Endothelial cell (in vitro differentiated cells): ENCODE measurements at regions not wholly inside any gene's neighbourhood (a gene's known extent, or its start where the extent isn't known, plus 50 kb on each side); places are given as distances from the start of the nearest gene placed in this dataset.
"Not testable (repeated sequence)": the region's sequence is repeated elsewhere in the genome, so short reads cannot be mapped to it uniquely, and the experiment has no call there.

Experiments used
- DNase-seq: peaks from one replicate; pipeline ENCODE4 v3.0.0; 2021; ENCODE audit warnings: low spot score
- H3K27ac Mint-ChIP-seq: one replicate; pipeline ENCODE4 v1.8.0; 2021; ENCODE audit warnings: mixed read lengths, inconsistent platforms; ENCODE audit not compliant: unreplicated experiment
- H3K27me3 Mint-ChIP-seq: one replicate; pipeline ENCODE4 v1.8.0; 2021; ENCODE audit warnings: mild to moderate bottlenecking, moderate library complexity, mixed read lengths, inconsistent platforms; ENCODE audit not compliant: unreplicated experiment
- H3K36me3 Mint-ChIP-seq: one replicate; pipeline ENCODE4 v1.8.0; 2021; ENCODE audit warnings: mild to moderate bottlenecking, low read depth, mixed read lengths, inconsistent platforms; ENCODE audit not compliant: unreplicated experiment
- H3K4me1 Mint-ChIP-seq: one replicate; pipeline ENCODE4 v1.8.0; 2021; ENCODE audit warnings: mild to moderate bottlenecking, mixed read lengths, inconsistent platforms; ENCODE audit not compliant: unreplicated experiment
- H3K4me3 Mint-ChIP-seq: one replicate; pipeline ENCODE4 v1.8.0; 2021; ENCODE audit warnings: mild to moderate bottlenecking, mixed read lengths, inconsistent platforms; ENCODE audit not compliant: unreplicated experiment
- H3K9me3 Mint-ChIP-seq: one replicate; pipeline ENCODE4 v1.8.0; 2021; ENCODE audit warnings: mixed read lengths, inconsistent platforms; ENCODE audit not compliant: unreplicated experiment
- TF ChIP-seq, protein P1 (sequence below): fragments of 200-600 bp; sonication (generic); IDR thresholded peaks from one replicate; pipeline ENCODE4 v1.5.0; 2021; ENCODE audit warnings: antibody characterized with exemption; ENCODE audit not compliant: unreplicated experiment

DNA sequence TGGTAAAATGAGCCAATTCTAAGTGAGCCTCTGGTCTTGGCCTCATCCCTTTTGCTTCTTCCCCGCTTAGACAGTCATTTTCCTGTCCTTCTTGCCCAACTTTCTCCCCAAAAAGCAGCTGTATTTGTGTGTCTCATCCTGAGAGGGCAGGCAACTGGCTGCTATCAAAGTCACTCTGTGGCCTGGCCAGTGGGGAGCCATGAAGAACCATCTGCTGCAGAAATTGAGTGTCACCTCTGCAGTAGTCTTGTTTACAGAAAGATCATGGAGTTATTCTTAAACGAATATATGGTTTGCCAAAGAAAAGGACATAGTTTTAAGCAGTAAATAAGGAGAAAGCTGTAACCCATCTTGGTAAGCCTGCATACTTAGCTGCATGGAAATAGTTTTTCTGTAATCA lies 233.6 kb upstream of the ELAVL2 start:
- no peak for DNase-seq
- Mint-ChIP-seq H3K27ac (no peak overlapping the region), H3K4me3 (no peak overlapping the region), H3K36me3 (no peaks in the 10 kb centered on the region), H3K9me3 (no peaks in the 10 kb centered on the region), H3K4me1 (no peaks in the 10 kb centered on the region), H3K27me3 (no peaks in the 10 kb centered on the region)
- TF ChIP-seq, protein P1, sequence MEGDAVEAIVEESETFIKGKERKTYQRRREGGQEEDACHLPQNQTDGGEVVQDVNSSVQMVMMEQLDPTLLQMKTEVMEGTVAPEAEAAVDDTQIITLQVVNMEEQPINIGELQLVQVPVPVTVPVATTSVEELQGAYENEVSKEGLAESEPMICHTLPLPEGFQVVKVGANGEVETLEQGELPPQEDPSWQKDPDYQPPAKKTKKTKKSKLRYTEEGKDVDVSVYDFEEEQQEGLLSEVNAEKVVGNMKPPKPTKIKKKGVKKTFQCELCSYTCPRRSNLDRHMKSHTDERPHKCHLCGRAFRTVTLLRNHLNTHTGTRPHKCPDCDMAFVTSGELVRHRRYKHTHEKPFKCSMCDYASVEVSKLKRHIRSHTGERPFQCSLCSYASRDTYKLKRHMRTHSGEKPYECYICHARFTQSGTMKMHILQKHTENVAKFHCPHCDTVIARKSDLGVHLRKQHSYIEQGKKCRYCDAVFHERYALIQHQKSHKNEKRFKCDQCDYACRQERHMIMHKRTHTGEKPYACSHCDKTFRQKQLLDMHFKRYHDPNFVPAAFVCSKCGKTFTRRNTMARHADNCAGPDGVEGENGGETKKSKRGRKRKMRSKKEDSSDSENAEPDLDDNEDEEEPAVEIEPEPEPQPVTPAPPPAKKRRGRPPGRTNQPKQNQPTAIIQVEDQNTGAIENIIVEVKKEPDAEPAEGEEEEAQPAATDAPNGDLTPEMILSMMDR: no peak

- H3K4me3 Mint-ChIP-seq: no peak overlapping the region
- H3K27ac Mint-ChIP-seq: no peak overlapping the region
- H3K27me3 Mint-ChIP-seq: no peaks in the 10 kb centered on the region
- H3K9me3 Mint-ChIP-seq: no peaks in the 10 kb centered on the region
- H3K4me1 Mint-ChIP-seq: no peaks in the 10 kb centered on the region
- TF ChIP-seq, protein P1: no peak
- no peak for DNase-seq
- no peaks in the 10 kb centered on the region for H3K36me3 Mint-ChIP-seq
Observed at GRCh38 chr9:24051587-24051986, 225.5 kb upstream of the ELAVL2 start.

DNA sequence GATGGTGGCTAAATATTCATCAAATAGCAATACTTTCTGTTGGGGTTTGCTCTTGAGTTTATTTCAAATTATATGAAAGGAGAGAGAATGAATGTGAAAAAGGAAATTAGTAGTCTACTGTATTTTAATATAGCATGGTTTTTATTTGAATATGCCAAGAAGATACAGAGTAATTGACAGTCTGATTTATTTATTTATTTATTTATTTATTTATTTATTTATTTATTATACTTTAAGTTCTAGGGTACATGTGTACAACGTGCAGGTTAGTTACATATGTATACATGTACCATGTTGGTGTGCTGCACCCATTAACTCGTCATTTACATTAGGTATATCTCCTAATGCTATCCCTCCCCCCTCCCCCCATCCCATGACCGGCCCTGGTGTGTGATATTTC lies 224.2 kb upstream of the ELAVL2 start:
- DNase-seq, H3K4me3 Mint-ChIP-seq, H3K36me3 Mint-ChIP-seq, H3K27me3 Mint-ChIP-seq, H3K4me1 Mint-ChIP-seq, H3K9me3 Mint-ChIP-seq, H3K27ac Mint-ChIP-seq: not testable (repeated sequence)

DNA sequence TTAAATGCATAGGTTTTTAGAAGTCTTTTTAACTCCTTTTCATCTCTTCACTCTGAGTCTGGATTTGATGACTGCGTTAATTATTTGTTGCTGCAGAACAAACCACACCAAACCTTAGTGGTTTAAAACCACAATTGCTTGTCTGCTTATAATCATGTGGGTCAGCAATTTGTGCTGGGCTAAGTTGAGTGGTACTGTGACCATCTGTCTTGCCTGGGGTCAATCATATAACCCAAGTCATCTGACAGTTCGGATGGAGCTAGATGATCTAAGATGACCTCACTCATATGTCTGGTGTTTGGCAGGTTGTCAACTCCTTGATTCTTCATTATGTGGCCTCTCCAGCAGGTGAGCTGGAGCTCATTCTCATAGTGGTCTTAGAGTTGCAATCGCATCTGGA lies 219.1 kb upstream of the ELAVL2 start:
- no peak for DNase-seq
- Mint-ChIP-seq H3K4me3 (no peak overlapping the region), H3K9me3 (no peaks in the 10 kb centered on the region), H3K36me3 (no peaks in the 10 kb centered on the region), H3K27me3 (no peaks in the 10 kb centered on the region), H3K27ac (no peak overlapping the region), H3K4me1 (no peaks in the 10 kb centered on the region)
- TF ChIP-seq, protein P1: no peak

GRCh38 chr9:24044576-24044975 lies 218.5 kb upstream of the ELAVL2 start:
- no peaks in the 10 kb centered on the region for H3K9me3 Mint-ChIP-seq
- no peaks in the 10 kb centered on the region for H3K36me3 Mint-ChIP-seq
- DNase-seq: no peak
- TF ChIP-seq, protein P1: no peak
- no peak overlapping the region for H3K27ac Mint-ChIP-seq
- H3K4me1 Mint-ChIP-seq: no peaks in the 10 kb centered on the region
- H3K4me3 Mint-ChIP-seq: no peak overlapping the region
- H3K27me3 Mint-ChIP-seq: no peaks in the 10 kb centered on the region
